DOHH2 (cell line): ENCODE measurements at regions not wholly inside any gene's neighbourhood (a gene's known extent, or its start where the extent isn't known, plus 50 kb on each side); places are given as distances from the start of the nearest gene placed in this dataset.

ENCODE experiments used
- CTCF ChIP-seq: fragments of 200-600 bp; sonication (generic); IDR thresholded peaks from one replicate; pipeline ENCODE4 v1.5.1; 2014; ENCODE audit warnings: antibody characterized with exemption, mild to moderate bottlenecking, low read depth, low read length; ENCODE audit not compliant: poor library complexity, severe bottlenecking
- EZH2phosphoT487 ChIP-seq: fragments of 200-600 bp; sonication (generic); IDR thresholded peaks from 2 replicates; pipeline ENCODE4 v1.6.1; 2017; ENCODE audit warnings: borderline replicate concordance, mild to moderate bottlenecking, antibody characterized with exemption, low read length, moderate library complexity, mixed read lengths

GRCh38 chr3:173257797-173258196, 116.8 kb upstream of the SPATA16 start:
- no peak for TF ChIP-seq EZH2phosphoT487
- no peak for TF ChIP-seq CTCF
